Prostate gland (tissue), 2 donors: ENCODE measurements at regions not wholly inside any gene's neighbourhood (a gene's known extent, or its start where the extent isn't known, plus 50 kb on each side); places are given as distances from the start of the nearest gene placed in this dataset.

Experiments
- DNase-seq: peaks from one replicate; pipeline ENCODE4 v3.0.0-alpha.2; 2019; ENCODE audit warnings: low spot score
- H3K27ac ChIP-seq, 2 donors: fragments of 200-600 bp; sonication (generic); 2 replicates each; pipeline ENCODE4 v1.5.1; 2017 to 2019
- H3K27me3 ChIP-seq: fragments of 200-600 bp; sonication (generic); replicated peaks from 2 replicates; pipeline ENCODE4 v1.5.1; 2019; ENCODE audit not compliant: insufficient read depth
- H3K36me3 ChIP-seq, 2 donors: fragments of 200-600 bp; sonication (generic); 1 replicate in 1 of 2; 2 replicates in 1 of 2; pipeline versions ENCODE4 v1.5.1 to v1.8.1; 2017 to 2019
- H3K4me1 ChIP-seq: fragments of 200-600 bp; sonication (generic); replicated peaks from 2 replicates; pipeline ENCODE4 v1.5.1; 2019
- H3K4me3 ChIP-seq, 2 donors: fragments of 200-600 bp; sonication (generic); 2 replicates each; pipeline ENCODE4 v1.5.1; 2017 to 2019
- H3K9me3 ChIP-seq: fragments of 200-600 bp; sonication (generic); 2 replicates; pipeline ENCODE4 v1.5.1; 2017
- CTCF ChIP-seq, 4 experiments: fragments of 200-600 bp in 2 of 4; fragments of 450-650 bp in 2 of 4; sonication (generic) in 2 of 4; IDR thresholded peaks; 1 replicate in 3 of 4; 2 replicates in 1 of 4; pipeline ENCODE4 v1.5.1; 2016 to 2019; ENCODE audit warnings: antibody characterized with exemption in 4 of 4, mild to moderate bottlenecking in 2 of 4, moderate library complexity in 2 of 4
- POLR2A ChIP-seq: fragments of 450-650 bp; IDR thresholded peaks from one replicate; pipeline ENCODE4 v1.6.1; 2016; ENCODE audit warnings: antibody characterized with exemption, mild to moderate bottlenecking
- POLR2AphosphoS5 ChIP-seq: sonication (generic); formaldehyde crosslinking; IDR thresholded peaks from one replicate; pipeline ENCODE4 v1.6.1; 2017; ENCODE audit warnings: antibody characterized with exemption
- WGBS: methylation state at CpG from one replicate; pipeline ENCODE4 v1.1.5; 2018; 5-methylcytosine and 5-hydroxymethylcytosine counted together
- intact Hi-C: fragments of 100-400 bp; cut with DNase I; formaldehyde crosslinking; loops from one replicate; pipeline ENCODE4 v1.14.2; 2022

- Histone ChIP-seq H3K4me3 (no peak overlapping the region), H3K9me3 (no peaks in the 10 kb centered on the region), H3K27me3 (no peaks in the 10 kb centered on the region), H3K4me1 (no peaks in the 10 kb centered on the region), H3K36me3 (no peaks in the 10 kb centered on the region), H3K27ac (no peak overlapping the region)
- DNase-seq, result no peak
- TF ChIP-seq POLR2AphosphoS5 (no peak), CTCF (IDR thresholded peaks at IDR 0.05) (no peak), POLR2A (no peak)
- intact Hi-C loops, result no loop called here
- WGBS, result 69% methylated on average over 1 of the region's 1 CpG
These were observed 469.0 kb downstream of the EPHA3 start for GRCh38 chr3:89576417-89576816.

GRCh38 chr3:89577637-89578530 is 470.5 kb downstream of the EPHA3 start:
- WGBS, result 56% methylated on average over 8 of the region's 8 CpGs

GRCh38 chr3:89580859-89581258 is 473.4 kb downstream of the EPHA3 start:
- intact Hi-C loops, result no loop called here
- TF ChIP-seq POLR2AphosphoS5 (no peak), POLR2A (no peak), CTCF (IDR thresholded peaks at IDR 0.05) (no peak)
- 58% methylated on average over 3 of the region's 3 CpGs for WGBS
- Histone ChIP-seq H3K9me3 (no peaks in the 10 kb centered on the region), H3K36me3 (no peaks in the 10 kb centered on the region), H3K4me1 (no peaks in the 10 kb centered on the region), H3K27ac (no peak overlapping the region), H3K27me3 (no peaks in the 10 kb centered on the region), H3K4me3 (no peak overlapping the region)
- DNase-seq, result no peak

More at GRCh38 chr3:89577637-89578530, 470.5 kb downstream of the EPHA3 start:
- no peak for DNase-seq
- H3K27ac ChIP-seq, result no peak overlapping the region
- no peaks in the 10 kb centered on the region for H3K9me3 ChIP-seq
- no peaks in the 10 kb centered on the region for H3K36me3 ChIP-seq
- TF ChIP-seq POLR2A (no peak), POLR2AphosphoS5 (no peak), CTCF (IDR thresholded peaks at IDR 0.05) (no peak)
- no peaks in the 10 kb centered on the region for H3K27me3 ChIP-seq
- H3K4me1 ChIP-seq, result no peaks in the 10 kb centered on the region
- intact Hi-C loops, result no loop called here
- no peak overlapping the region for H3K4me3 ChIP-seq

- WGBS, result 87% methylated on average over 3 of the region's 3 CpGs
- DNase-seq, result no peak
- TF ChIP-seq CTCF (IDR thresholded peaks at IDR 0.05) (no peak), POLR2AphosphoS5 (no peak), POLR2A (no peak)
These were observed 477.0 kb downstream of the EPHA3 start for GRCh38 chr3:89584398-89584797.

GRCh38 chr3:89586256-89586655 is 478.8 kb downstream of the EPHA3 start:
- no peak overlapping the region for H3K27ac ChIP-seq
- no peaks in the 10 kb centered on the region for H3K4me1 ChIP-seq
- no peaks in the 10 kb centered on the region for H3K9me3 ChIP-seq
- WGBS, result 62% methylated on average over 2 of the region's 2 CpGs
- DNase-seq, result no peak
- H3K27me3 ChIP-seq, result no peaks in the 10 kb centered on the region
- H3K36me3 ChIP-seq, result no peaks in the 10 kb centered on the region
- no peak overlapping the region for H3K4me3 ChIP-seq
- intact Hi-C loops, result no loop called here
- no peak for TF ChIP-seq POLR2A
- TF ChIP-seq CTCF (IDR thresholded peaks at IDR 0.05), result no peak
- TF ChIP-seq POLR2AphosphoS5, result no peak

More at GRCh38 chr3:89584398-89584797, 477.0 kb downstream of the EPHA3 start:
- Histone ChIP-seq H3K36me3 (no peaks in the 10 kb centered on the region), H3K4me1 (no peaks in the 10 kb centered on the region), H3K4me3 (no peak overlapping the region), H3K27me3 (no peaks in the 10 kb centered on the region), H3K27ac (no peak overlapping the region), H3K9me3 (no peaks in the 10 kb centered on the region)
- intact Hi-C loops, result no loop called here
